GM18870 (cell line): ENCODE measurements at regions not wholly inside any gene's neighbourhood (a gene's known extent, or its start where the extent isn't known, plus 50 kb on each side); places are given as distances from the start of the nearest gene placed in this dataset.

ENCODE experiments used
- ATAC-seq: cut with Tn5 transposase; IDR thresholded peaks from one replicate; pipeline ENCODE4 v1.9.1; 2021; ENCODE audit warnings: moderate library complexity; ENCODE audit not compliant: unreplicated experiment

GRCh38 chr16:60304720-60305119 is 1570.6 kb upstream of the GOT2 start:
- ATAC-seq: no peak

- ATAC-seq: no peak
These were observed 1570.0 kb upstream of the GOT2 start for GRCh38 chr16:60304066-60304465.

GRCh38 chr16:60302676-60303075 is 1568.6 kb upstream of the GOT2 start:
- no peak for ATAC-seq

- no peak for ATAC-seq
These were observed 1568.1 kb upstream of the GOT2 start for GRCh38 chr16:60302261-60302660.

- no peak for ATAC-seq
These were observed 1565.2 kb upstream of the GOT2 start for GRCh38 chr16:60299241-60299776.

- no peak for ATAC-seq
These were observed 1561.3 kb upstream of the GOT2 start for GRCh38 chr16:60295451-60295850.

GRCh38 chr16:60285794-60286193 is 1551.7 kb upstream of the GOT2 start:
- no peak for ATAC-seq

GRCh38 chr16:60279061-60279665 is 1545.0 kb upstream of the GOT2 start:
- no peak for ATAC-seq

GRCh38 chr16:60274431-60275019 is 1540.4 kb upstream of the GOT2 start:
- ATAC-seq: no peak

- no peak for ATAC-seq
These were observed 1537.7 kb upstream of the GOT2 start for GRCh38 chr16:60271781-60272180.

GRCh38 chr16:60271025-60271771 is 1537.1 kb upstream of the GOT2 start:
- ATAC-seq: no peak

- ATAC-seq: no peak
These were observed 1527.3 kb upstream of the GOT2 start for GRCh38 chr16:60261425-60261824.

- ATAC-seq: no peak
These were observed 1525.8 kb upstream of the GOT2 start for GRCh38 chr16:60259956-60260355.

GRCh38 chr16:60246086-60246485 is 1512.0 kb upstream of the GOT2 start:
- ATAC-seq: no peak

GRCh38 chr16:60241671-60242070 is 1507.6 kb upstream of the GOT2 start:
- no peak for ATAC-seq

GRCh38 chr16:60230666-60231065 is 1496.5 kb upstream of the GOT2 start:
- no peak for ATAC-seq

- ATAC-seq: no peak
These were observed 1491.4 kb upstream of the GOT2 start for GRCh38 chr16:60225541-60225940.

GRCh38 chr16:60217787-60218186 is 1483.7 kb upstream of the GOT2 start:
- ATAC-seq: no peak

GRCh38 chr16:60214311-60214710 is 1480.2 kb upstream of the GOT2 start:
- ATAC-seq: no peak

GRCh38 chr16:60206516-60206915 is 1472.4 kb upstream of the GOT2 start:
- no peak for ATAC-seq

- ATAC-seq: no peak
These were observed 1470.1 kb upstream of the GOT2 start for GRCh38 chr16:60204181-60204580.

- no peak for ATAC-seq
These were observed 1469.5 kb upstream of the GOT2 start for GRCh38 chr16:60203525-60204124.
